K562 (cell line): ENCODE measurements at regions not wholly inside any gene's neighbourhood (a gene's known extent, or its start where the extent isn't known, plus 50 kb on each side); places are given as distances from the start of the nearest gene placed in this dataset.
"Not testable (repeated sequence)": the region's sequence is repeated elsewhere in the genome, so short reads cannot be mapped to it uniquely, and the experiment has no call there.

Source experiments
- ATAC-seq: fragments of 200-7000 bp; cut with Tn5 transposase; 3 replicates; pipeline ENCODE4 v1.9.1; 2020; ENCODE audit warnings: moderate library complexity
- BruUV-seq: library from RNA; stranded (reverse); fragments of 400-500 nt; replicated peaks from 2 replicates; lab custom pipeline; 2021; lab: Mats Ljungman, UMichigan
- CTCF ChIA-PET: fragments of 300-600 bp; formaldehyde crosslinking; extraction: SDS; loops from one replicate; lab custom pipeline; 2021; ENCODE audit warnings: low intra/inter-chr PET ratio; lab: Yijun Ruan, JAX
- POLR2A ChIA-PET: fragments of 300-600, 350-650 bp; sonication (Branson Sonifier 250); formaldehyde crosslinking; extraction: SDS; loops from one replicate; lab custom pipeline; 2021; ENCODE audit warnings: antibody characterized with exemption, inconsistent platforms; lab: Yijun Ruan, JAX
- DNase-seq, 4 experiments: peaks; one replicate each; pipeline versions ENCODE4 v3.0.0 to v3.0.0-alpha.2; 2011 to 2018; ENCODE audit warnings: low spot score in 3 of 4, mixed read lengths in 3 of 4; ENCODE audit errors: extremely low read depth in 1 of 4
- FAIRE-seq: peaks from 2 replicates; lab custom pipeline; 2011; peaks lifted over from hg19 to GRCh38; lab: Jason Lieb, UNC
- H2AFZ ChIP-seq: 2 replicates; pipeline ENCODE4 v1.6.0; 2011; ENCODE audit warnings: low read depth, low read length, control low read depth, inconsistent platforms
- H3K27ac ChIP-seq: fragments of 200-600 bp; 3 replicates; pipeline ENCODE4 v1.8.0; 2011; ENCODE audit warnings: low read depth, mild to moderate bottlenecking, control low read depth, inconsistent platforms, low read length, moderate library complexity, mixed read lengths; ENCODE audit errors: extremely low read depth
- H3K27me3 ChIP-seq, 2 experiments: fragments of 300-600 bp in 1 of 2; 2 replicates in 1 of 2; 3 replicates in 1 of 2; pipeline versions ENCODE4 v1.6.0 to v1.8.0; 2011; ENCODE audit warnings: inconsistent platforms in 2 of 2, low read length in 2 of 2, mild to moderate bottlenecking in 1 of 2, mixed read lengths in 1 of 2, moderate library complexity in 1 of 2; ENCODE audit not compliant: control insufficient read depth in 2 of 2, insufficient read depth in 2 of 2
- H3K36me3 ChIP-seq: fragments of 300-600 bp; 3 replicates; pipeline ENCODE4 v1.8.0; 2011; ENCODE audit warnings: mild to moderate bottlenecking, low read length, inconsistent platforms; ENCODE audit not compliant: control insufficient read depth, insufficient read depth
- H3K4me1 ChIP-seq, 2 experiments: fragments of 200-600 bp in 1 of 2; replicated peaks in 1 of 2; 2 replicates in 1 of 2; 3 replicates in 1 of 2; pipeline versions ENCODE4 v1.5.1 to v1.8.0; 2011; ENCODE audit warnings: inconsistent platforms in 2 of 2, low read length in 2 of 2, mild to moderate bottlenecking in 1 of 2, mixed read lengths in 1 of 2, moderate library complexity in 1 of 2; ENCODE audit not compliant: control insufficient read depth in 2 of 2, insufficient read depth in 2 of 2
- H3K4me2 ChIP-seq: 2 replicates; pipeline ENCODE4 v1.6.1; 2011; ENCODE audit warnings: low read length, control low read depth, inconsistent platforms, mixed read lengths; ENCODE audit not compliant: insufficient read depth
- H3K4me3 ChIP-seq: fragments of 200-600 bp; sonication (generic), shearing (Covaris generic); 2 replicates; pipeline ENCODE4 v1.5.1; 2016; ENCODE audit warnings: control low read depth, inconsistent platforms
- H3K79me2 ChIP-seq: fragments of 200-600 bp; 3 replicates; pipeline ENCODE4 v1.8.0; 2011; ENCODE audit warnings: low read length, inconsistent platforms; ENCODE audit not compliant: control insufficient read depth, insufficient read depth
- H3K9ac ChIP-seq, 2 experiments: 2 replicates each; pipeline versions ENCODE4 v1.6.0 to v1.6.1; 2011; ENCODE audit warnings: low read depth in 2 of 2, low read length in 2 of 2, control low read depth in 1 of 2, inconsistent platforms in 1 of 2, mild to moderate bottlenecking in 1 of 2, mixed read lengths in 1 of 2; ENCODE audit not compliant: insufficient read depth in 1 of 2
- H3K9me1 ChIP-seq: one replicate; pipeline ENCODE4 v1.6.0; 2011; ENCODE audit warnings: inconsistent platforms, mild to moderate bottlenecking, low read length, moderate library complexity; ENCODE audit not compliant: control insufficient read depth, insufficient read depth
- H3K9me3 ChIP-seq: replicated peaks from 2 replicates; pipeline ENCODE4 v1.5.1; 2011; ENCODE audit warnings: low read depth, low read length, inconsistent platforms; ENCODE audit not compliant: control insufficient read depth, insufficient read depth
- H4K20me1 ChIP-seq: replicated peaks from 2 replicates; pipeline ENCODE4 v1.6.1; 2011; ENCODE audit warnings: low read length, inconsistent platforms, mixed read lengths; ENCODE audit not compliant: control insufficient read depth, insufficient read depth
- ELF1 ChIP-seq: fragments of 200-800 bp; sonication (Bioruptor generic); IDR thresholded peaks from 2 replicates; pipeline ENCODE4 v1.6.1; 2016; ENCODE audit warnings: missing genetic modification characterization, missing compliant biosample characterization
- ETS2 ChIP-seq: IDR thresholded peaks from 2 replicates; pipeline ENCODE4 v1.6.1; 2016; ENCODE audit warnings: borderline replicate concordance, missing genetic modification characterization, mild to moderate bottlenecking, moderate library complexity, missing compliant biosample characterization; ENCODE audit not compliant: poor library complexity, severe bottlenecking
- HOXB6 ChIP-seq: fragments of 250-450 bp; sonication (Bioruptor Pico); IDR thresholded peaks from 2 replicates; pipeline ENCODE4 v1.5.1; 2022; ENCODE audit warnings: mild to moderate bottlenecking, borderline replicate concordance
- MEIS2 ChIP-seq: fragments of 450-650 bp; IDR thresholded peaks from 2 replicates; pipeline ENCODE4 v1.6.1; 2014; ENCODE audit warnings: mild to moderate bottlenecking; ENCODE audit not compliant: partially characterized antibody
- OTX1 ChIP-seq: fragments of 450-650 bp; formaldehyde crosslinking; IDR thresholded peaks from 2 replicates; pipeline ENCODE4 v1.4.0; 2022; ENCODE audit warnings: mild to moderate bottlenecking
- TGIF2 ChIP-seq: sonication (generic); formaldehyde crosslinking; IDR thresholded peaks from 2 replicates; pipeline ENCODE4 v1.8.1; 2022; ENCODE audit warnings: mild to moderate bottlenecking, missing genetic modification reagents, moderate library complexity
- THRB ChIP-seq: fragments of 450-650 bp; formaldehyde crosslinking; conservative IDR thresholded peaks from 2 replicates; pipeline ENCODE4 v1.4.0; 2022; ENCODE audit warnings: mild to moderate bottlenecking, missing genetic modification characterization
- YY1 ChIP-seq, 3 experiments: IDR thresholded peaks; 2 replicates each; pipeline ENCODE4 v1.6.1; 2011; ENCODE audit warnings: low read length in 2 of 3, mild to moderate bottlenecking in 2 of 3, moderate library complexity in 2 of 3, borderline replicate concordance in 1 of 3, control low read depth in 1 of 3, low read depth in 1 of 3; ENCODE audit not compliant: insufficient read depth in 3 of 3, insufficient replicate concordance in 2 of 3, control insufficient read depth in 1 of 3, insufficient read length in 1 of 3; ENCODE audit errors: extremely low read depth in 1 of 3
- WGBS: fragments of 100-300 bp; shearing (Covaris generic); methylation state at CpG from one replicate; pipeline ENCODE4 v1.1.6; 2016; ENCODE audit warnings: low coverage, mixed read lengths; ENCODE audit not compliant: insufficient coverage; ENCODE audit errors: missing lambda C conversion rate; 5-methylcytosine and 5-hydroxymethylcytosine counted together
- in situ Hi-C: fragments of 300-500 bp; cut with MboI; formaldehyde crosslinking; loops from 4 replicates; pipeline ENCODE4 v1.15.0; 2018; ENCODE audit warnings: inconsistent platforms, mixed read lengths
- intact Hi-C: fragments of 100-400 bp; cut with micrococcal nuclease; formaldehyde crosslinking; loops from 2 replicates; pipeline ENCODE4 v1.14.2; 2022
- TF ChIP-seq, protein P1 (sequence below): sonication (generic); formaldehyde crosslinking; IDR thresholded peaks from 2 replicates; pipeline ENCODE4 v1.8.0; 2023; ENCODE audit warnings: mild to moderate bottlenecking, missing genetic modification reagents

GRCh38 chr15:54749461-54749860, 447.3 kb downstream of the RSL24D1 start:
- H3K9ac ChIP-seq, H3K4me3 ChIP-seq, H3K27ac ChIP-seq, in situ Hi-C loops, H3K4me2 ChIP-seq, H3K9me3 ChIP-seq, FAIRE-seq, H3K36me3 ChIP-seq, H3K4me1 ChIP-seq, ATAC-seq, BruUV-seq, H2AFZ ChIP-seq, H3K27me3 ChIP-seq, intact Hi-C loops, H3K79me2 ChIP-seq, H4K20me1 ChIP-seq, CTCF ChIA-PET, H3K9me1 ChIP-seq, DNase-seq: not testable (repeated sequence)
- POLR2A ChIA-PET, result interaction anchor here (0.8 kb wide), 1 partner anchor 41 kb away, joined by 3 read pairs; no protein-coding TSS in a partner anchor
- 0% methylated on average over 8 of the region's 8 CpGs for WGBS

GRCh38 chr15:54722342-54722986, 474.3 kb downstream of the RSL24D1 start:
- Histone ChIP-seq H2AFZ (no peak overlapping the region), H3K9me1 (no peaks in the 10 kb centered on the region), H3K4me2 (no peak overlapping the region), H3K27ac (no peak overlapping the region), H3K4me1 (no peaks in the 10 kb centered on the region), H4K20me1 (no peaks in the 10 kb centered on the region), H3K36me3 (no peaks in the 10 kb centered on the region), H3K9me3 (no peaks in the 10 kb centered on the region; the same call in 1 of the 2 replicates), H3K79me2 (no peaks in the 10 kb centered on the region), H3K4me3 (no peak overlapping the region), H3K9ac (no peak overlapping the region), H3K27me3 (no peaks in the 10 kb centered on the region)
- no TSS peak for BruUV-seq
- ChIA-PET CTCF (no interaction called here), POLR2A (no interaction called here)
- ATAC-seq (no peak), FAIRE-seq (no peak), DNase-seq (no peak)
- intact Hi-C loops, result no loop called here
- in situ Hi-C loops, result no loop called here
- WGBS, result 3% methylated on average over 9 of the region's 9 CpGs
- TF ChIP-seq ETS2 (tag) (no peak), MEIS2 (no peak), OTX1 (CRISPR knock-in tag) (no peak), THRB (CRISPR knock-in tag) (no peak), HOXB6 (CRISPR knock-in tag) (no peak), ELF1 (tag) (no peak), TGIF2 (CRISPR knock-in tag) (no peak), YY1 (IDR thresholded peaks at IDR 0.05; ENCODE audit: borderline replicate concordance in 1 of 3, control insufficient read depth in 1 of 3, extremely low read depth in 1 of 3, insufficient read depth in 3 of 3, insufficient read length in 1 of 3, insufficient replicate concordance in 2 of 3, low read depth in 1 of 3, low read length in 2 of 3) (no peak)
- TF ChIP-seq, protein P1, sequence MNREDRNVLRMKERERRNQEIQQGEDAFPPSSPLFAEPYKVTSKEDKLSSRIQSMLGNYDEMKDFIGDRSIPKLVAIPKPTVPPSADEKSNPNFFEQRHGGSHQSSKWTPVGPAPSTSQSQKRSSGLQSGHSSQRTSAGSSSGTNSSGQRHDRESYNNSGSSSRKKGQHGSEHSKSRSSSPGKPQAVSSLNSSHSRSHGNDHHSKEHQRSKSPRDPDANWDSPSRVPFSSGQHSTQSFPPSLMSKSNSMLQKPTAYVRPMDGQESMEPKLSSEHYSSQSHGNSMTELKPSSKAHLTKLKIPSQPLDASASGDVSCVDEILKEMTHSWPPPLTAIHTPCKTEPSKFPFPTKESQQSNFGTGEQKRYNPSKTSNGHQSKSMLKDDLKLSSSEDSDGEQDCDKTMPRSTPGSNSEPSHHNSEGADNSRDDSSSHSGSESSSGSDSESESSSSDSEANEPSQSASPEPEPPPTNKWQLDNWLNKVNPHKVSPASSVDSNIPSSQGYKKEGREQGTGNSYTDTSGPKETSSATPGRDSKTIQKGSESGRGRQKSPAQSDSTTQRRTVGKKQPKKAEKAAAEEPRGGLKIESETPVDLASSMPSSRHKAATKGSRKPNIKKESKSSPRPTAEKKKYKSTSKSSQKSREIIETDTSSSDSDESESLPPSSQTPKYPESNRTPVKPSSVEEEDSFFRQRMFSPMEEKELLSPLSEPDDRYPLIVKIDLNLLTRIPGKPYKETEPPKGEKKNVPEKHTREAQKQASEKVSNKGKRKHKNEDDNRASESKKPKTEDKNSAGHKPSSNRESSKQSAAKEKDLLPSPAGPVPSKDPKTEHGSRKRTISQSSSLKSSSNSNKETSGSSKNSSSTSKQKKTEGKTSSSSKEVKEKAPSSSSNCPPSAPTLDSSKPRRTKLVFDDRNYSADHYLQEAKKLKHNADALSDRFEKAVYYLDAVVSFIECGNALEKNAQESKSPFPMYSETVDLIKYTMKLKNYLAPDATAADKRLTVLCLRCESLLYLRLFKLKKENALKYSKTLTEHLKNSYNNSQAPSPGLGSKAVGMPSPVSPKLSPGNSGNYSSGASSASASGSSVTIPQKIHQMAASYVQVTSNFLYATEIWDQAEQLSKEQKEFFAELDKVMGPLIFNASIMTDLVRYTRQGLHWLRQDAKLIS, result no peak
